ENCODE measurements at regions not wholly inside any gene's neighbourhood (a gene's known extent, or its start where the extent isn't known, plus 50 kb on each side); places are given as distances from the start of the nearest gene placed in this dataset.

DNA sequence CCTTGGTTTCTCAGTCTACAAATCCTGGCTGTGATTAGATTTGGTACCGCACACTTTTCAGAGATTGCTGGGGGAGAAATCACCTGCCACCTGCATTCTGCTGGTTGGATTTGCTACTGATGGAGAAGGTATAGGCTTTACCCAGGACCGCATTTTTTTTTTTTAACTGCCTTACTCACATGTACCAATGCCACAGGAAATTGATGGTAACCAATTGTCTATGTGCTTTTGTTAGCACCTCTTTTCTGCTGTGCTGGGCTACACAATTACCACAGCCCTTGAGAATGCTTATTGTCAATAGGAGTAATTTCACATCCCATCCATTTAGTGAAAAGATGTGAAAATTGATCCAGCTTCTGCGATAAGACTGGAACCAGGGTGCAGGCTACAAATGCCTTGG is 74.4 kb upstream of the TANC2 start:
- ChIA-PET POLR2A (no interaction called here), CTCF (no interaction called here)
- ATAC-seq (no peak), DNase-seq (ENCODE audit: low spot score) (no peak)
- Mint-ChIP-seq H3K27me3 (ENCODE audit: low read depth) (no peaks in the 10 kb centered on the region), H3K4me3 (no peak overlapping the region), H3K4me1 (peaks cover 21% of the 10 kb centered on the region), H3K9me3 (peaks cover 8% of the 10 kb centered on the region; the same call in 1 of the 2 replicates), H3K27ac (no peak overlapping the region), H3K36me3 (no peaks in the 10 kb centered on the region)
- TF ChIP-seq E2F4 (CRISPR knock-in tag; IDR thresholded peaks at IDR 0.05; ENCODE audit: borderline replicate concordance, low read depth) = no peak
- no peak for TF ChIP-seq ZNF317 (CRISPR knock-in tag; IDR thresholded peaks at IDR 0.05; ENCODE audit: borderline replicate concordance, low read depth)

DNA sequence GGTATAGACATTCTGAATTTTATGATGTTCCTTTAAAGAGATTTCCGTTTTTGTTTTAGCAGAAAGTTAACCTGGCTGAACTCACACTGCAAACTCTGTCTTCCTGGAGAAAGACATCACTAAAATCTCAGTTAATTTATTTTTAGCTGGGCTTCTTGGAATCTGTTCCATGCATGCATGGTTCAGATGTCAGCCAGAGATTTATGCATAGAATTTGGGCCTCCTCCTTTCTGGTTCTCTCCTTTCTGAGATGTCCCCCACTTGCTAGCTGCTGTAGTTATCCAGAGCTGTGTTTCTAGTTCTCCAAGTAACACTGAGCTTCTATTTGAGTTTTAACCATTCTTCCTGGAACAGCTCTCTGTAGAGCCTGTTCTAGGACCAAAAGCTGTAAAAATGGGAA is 77.3 kb upstream of the TANC2 start:
- ChIA-PET CTCF (no interaction called here), POLR2A (no interaction called here)
- Mint-ChIP-seq H3K27ac (no peak overlapping the region), H3K9me3 (peaks cover 8% of the 10 kb centered on the region; the same call in 1 of the 2 replicates), H3K27me3 (ENCODE audit: low read depth) (no peaks in the 10 kb centered on the region; the same call in 1 of the 2 replicates), H3K4me3 (no peak overlapping the region), H3K36me3 (no peaks in the 10 kb centered on the region), H3K4me1 (peaks cover 21% of the 10 kb centered on the region)
- no peak for DNase-seq (ENCODE audit: low spot score)
- TF ChIP-seq E2F4 (CRISPR knock-in tag; IDR thresholded peaks at IDR 0.05; ENCODE audit: borderline replicate concordance, low read depth) (no peak), GABPB1 (CRISPR knock-in tag; IDR thresholded peaks at IDR 0.05) (no peak), ZNF138 (CRISPR knock-in tag; conservative IDR thresholded peaks at IDR 0.05) (no peak), TP53 (CRISPR knock-in tag; IDR thresholded peaks at IDR 0.05) (no peak), IRF2 (CRISPR knock-in tag; IDR thresholded peaks at IDR 0.05; ENCODE audit: borderline replicate concordance, low read depth) (no peak), SMAD4 (CRISPR knock-in tag; IDR thresholded peaks at IDR 0.05) (no peak)
- TF ChIP-seq, protein P1, sequence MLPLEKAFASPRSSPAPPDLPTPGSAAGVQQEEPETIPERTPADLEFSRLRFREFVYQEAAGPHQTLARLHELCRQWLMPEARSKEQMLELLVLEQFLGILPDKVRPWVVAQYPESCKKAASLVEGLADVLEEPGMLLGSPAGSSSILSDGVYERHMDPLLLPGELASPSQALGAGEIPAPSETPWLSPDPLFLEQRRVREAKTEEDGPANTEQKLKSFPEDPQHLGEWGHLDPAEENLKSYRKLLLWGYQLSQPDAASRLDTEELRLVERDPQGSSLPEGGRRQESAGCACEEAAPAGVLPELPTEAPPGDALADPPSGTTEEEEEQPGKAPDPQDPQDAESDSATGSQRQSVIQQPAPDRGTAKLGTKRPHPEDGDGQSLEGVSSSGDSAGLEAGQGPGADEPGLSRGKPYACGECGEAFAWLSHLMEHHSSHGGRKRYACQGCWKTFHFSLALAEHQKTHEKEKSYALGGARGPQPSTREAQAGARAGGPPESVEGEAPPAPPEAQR (CRISPR knock-in tag; IDR thresholded peaks at IDR 0.05) = no peak
- no peak for ATAC-seq

DNA sequence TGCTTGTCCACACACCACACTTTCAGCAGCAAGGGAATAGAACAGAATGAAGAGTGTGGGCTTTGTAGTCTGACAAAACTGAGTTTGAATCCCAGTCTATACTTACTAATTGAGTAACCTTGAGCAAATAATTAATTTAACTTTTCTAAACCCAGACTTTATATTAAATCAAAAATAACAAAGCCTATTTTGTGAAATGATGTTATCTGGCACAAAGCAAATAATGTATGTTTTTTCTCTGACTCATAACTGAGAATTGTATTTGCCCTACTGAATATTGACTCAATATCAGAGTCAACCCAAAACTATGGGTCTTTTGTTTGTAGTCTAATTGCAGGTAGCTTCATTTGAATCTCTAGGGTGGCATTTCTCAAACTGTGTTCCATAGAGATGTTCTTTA is 77.9 kb upstream of the TANC2 start:
- DNase-seq (ENCODE audit: low spot score) = no peak
- no peaks in the 10 kb centered on the region for H3K36me3 Mint-ChIP-seq
- ChIA-PET POLR2A (no interaction called here), CTCF (no interaction called here)
- H3K4me3 Mint-ChIP-seq = no peak overlapping the region
- H3K4me1 Mint-ChIP-seq = peaks cover 20% of the 10 kb centered on the region
- no peak overlapping the region for H3K27ac Mint-ChIP-seq
- no peaks in the 10 kb centered on the region; the same call in 1 of the 2 replicates for H3K27me3 Mint-ChIP-seq (ENCODE audit: low read depth)
- no peak for ATAC-seq
- H3K9me3 Mint-ChIP-seq = peaks cover 8% of the 10 kb centered on the region; the same call in 1 of the 2 replicates
- TF ChIP-seq ETV6 (CRISPR knock-in tag; IDR thresholded peaks at IDR 0.05) (no peak), NR1H2 (CRISPR knock-in tag; IDR thresholded peaks at IDR 0.05) (no peak), ZNF232 (CRISPR knock-in tag; IDR thresholded peaks at IDR 0.05) (no peak), JAZF1 (CRISPR knock-in tag; IDR thresholded peaks at IDR 0.05) (no peak), SP1 (CRISPR knock-in tag; conservative IDR thresholded peaks at IDR 0.05) (no peak), ZBTB21 (CRISPR knock-in tag; IDR thresholded peaks at IDR 0.05; ENCODE audit: borderline replicate concordance) (no peak), ZNF671 (CRISPR knock-in tag; IDR thresholded peaks at IDR 0.05) (no peak)
- TF ChIP-seq, protein P2, sequence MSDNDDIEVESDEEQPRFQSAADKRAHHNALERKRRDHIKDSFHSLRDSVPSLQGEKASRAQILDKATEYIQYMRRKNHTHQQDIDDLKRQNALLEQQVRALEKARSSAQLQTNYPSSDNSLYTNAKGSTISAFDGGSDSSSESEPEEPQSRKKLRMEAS (CRISPR knock-in tag; IDR thresholded peaks at IDR 0.05) = no peak
- TF ChIP-seq, protein P3, sequence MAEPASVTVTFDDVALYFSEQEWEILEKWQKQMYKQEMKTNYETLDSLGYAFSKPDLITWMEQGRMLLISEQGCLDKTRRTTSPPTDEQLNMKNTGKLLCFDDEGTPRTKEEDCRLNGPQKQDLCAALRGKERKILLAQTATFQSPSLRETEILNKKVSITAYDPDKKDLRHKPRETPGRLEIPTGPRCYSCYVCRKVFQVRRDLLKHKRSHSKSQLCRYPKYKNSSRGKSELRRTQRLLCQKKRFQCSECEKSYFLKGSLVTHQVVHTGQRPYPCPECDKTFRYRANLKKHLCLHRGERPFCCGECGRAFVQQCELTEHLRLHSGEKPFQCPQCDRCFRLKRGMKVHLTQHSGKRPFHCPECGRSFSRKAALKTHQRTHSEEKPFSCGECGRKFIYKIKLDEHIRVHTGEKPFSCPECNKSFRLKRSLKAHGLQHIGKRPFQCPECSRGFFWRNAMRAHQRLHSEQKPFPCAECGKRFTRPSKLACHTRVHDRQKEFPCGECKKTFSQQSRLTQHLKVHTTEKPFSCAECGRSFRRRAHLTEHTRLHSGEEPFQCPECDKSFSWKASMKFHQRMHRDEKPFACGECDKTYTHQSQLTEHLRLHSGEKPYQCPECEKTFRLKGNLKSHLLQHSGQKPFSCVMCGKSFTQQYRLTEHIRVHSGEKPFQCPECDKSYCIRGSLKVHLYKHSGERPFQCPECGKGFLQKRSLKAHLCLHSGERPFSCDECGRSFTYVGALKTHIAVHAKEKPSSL (CRISPR knock-in tag; conservative IDR thresholded peaks at IDR 0.05) = no peak
- TF ChIP-seq, protein P4, sequence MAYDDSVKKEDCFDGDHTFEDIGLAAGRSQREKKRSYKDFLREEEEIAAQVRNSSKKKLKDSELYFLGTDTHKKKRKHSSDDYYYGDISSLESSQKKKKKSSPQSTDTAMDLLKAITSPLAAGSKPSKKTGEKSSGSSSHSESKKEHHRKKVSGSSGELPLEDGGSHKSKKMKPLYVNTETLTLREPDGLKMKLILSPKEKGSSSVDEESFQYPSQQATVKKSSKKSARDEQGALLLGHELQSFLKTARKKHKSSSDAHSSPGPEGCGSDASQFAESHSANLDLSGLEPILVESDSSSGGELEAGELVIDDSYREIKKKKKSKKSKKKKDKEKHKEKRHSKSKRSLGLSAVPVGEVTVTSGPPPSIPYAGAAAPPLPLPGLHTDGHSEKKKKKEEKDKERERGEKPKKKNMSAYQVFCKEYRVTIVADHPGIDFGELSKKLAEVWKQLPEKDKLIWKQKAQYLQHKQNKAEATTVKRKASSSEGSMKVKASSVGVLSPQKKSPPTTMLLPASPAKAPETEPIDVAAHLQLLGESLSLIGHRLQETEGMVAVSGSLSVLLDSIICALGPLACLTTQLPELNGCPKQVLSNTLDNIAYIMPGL (CRISPR knock-in tag; IDR thresholded peaks at IDR 0.05) = no peak
- TF ChIP-seq, protein P5, sequence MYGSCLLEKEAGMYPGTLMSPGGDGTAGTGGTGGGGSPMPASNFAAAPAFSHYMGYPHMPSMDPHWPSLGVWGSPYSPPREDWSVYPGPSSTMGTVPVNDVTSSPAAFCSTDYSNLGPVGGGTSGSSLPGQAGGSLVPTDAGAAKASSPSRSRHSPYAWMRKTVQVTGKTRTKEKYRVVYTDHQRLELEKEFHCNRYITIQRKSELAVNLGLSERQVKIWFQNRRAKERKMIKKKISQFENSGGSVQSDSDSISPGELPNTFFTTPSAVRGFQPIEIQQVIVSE (CRISPR knock-in tag; IDR thresholded peaks at IDR 0.05; ENCODE audit: borderline replicate concordance) = no peak
- TF ChIP-seq, protein P6, sequence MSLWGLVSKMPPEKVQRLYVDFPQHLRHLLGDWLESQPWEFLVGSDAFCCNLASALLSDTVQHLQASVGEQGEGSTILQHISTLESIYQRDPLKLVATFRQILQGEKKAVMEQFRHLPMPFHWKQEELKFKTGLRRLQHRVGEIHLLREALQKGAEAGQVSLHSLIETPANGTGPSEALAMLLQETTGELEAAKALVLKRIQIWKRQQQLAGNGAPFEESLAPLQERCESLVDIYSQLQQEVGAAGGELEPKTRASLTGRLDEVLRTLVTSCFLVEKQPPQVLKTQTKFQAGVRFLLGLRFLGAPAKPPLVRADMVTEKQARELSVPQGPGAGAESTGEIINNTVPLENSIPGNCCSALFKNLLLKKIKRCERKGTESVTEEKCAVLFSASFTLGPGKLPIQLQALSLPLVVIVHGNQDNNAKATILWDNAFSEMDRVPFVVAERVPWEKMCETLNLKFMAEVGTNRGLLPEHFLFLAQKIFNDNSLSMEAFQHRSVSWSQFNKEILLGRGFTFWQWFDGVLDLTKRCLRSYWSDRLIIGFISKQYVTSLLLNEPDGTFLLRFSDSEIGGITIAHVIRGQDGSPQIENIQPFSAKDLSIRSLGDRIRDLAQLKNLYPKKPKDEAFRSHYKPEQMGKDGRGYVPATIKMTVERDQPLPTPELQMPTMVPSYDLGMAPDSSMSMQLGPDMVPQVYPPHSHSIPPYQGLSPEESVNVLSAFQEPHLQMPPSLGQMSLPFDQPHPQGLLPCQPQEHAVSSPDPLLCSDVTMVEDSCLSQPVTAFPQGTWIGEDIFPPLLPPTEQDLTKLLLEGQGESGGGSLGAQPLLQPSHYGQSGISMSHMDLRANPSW (CRISPR knock-in tag; conservative IDR thresholded peaks at IDR 0.05; ENCODE audit: low read depth) = no peak
